HG03159 (cell line): ENCODE measurements at regions not wholly inside any gene's neighbourhood (a gene's known extent, or its start where the extent isn't known, plus 50 kb on each side); places are given as distances from the start of the nearest gene placed in this dataset.
A peak's percentile ranks its signal among the peaks of the same experiment; 100 is the strongest.
"Not testable (repeated sequence)": the region's sequence is repeated elsewhere in the genome, so short reads cannot be mapped to it uniquely, and the experiment has no call there.

Experiments
- ATAC-seq: cut with Tn5 transposase; IDR thresholded peaks from one replicate; pipeline ENCODE4 v1.9.1; 2021; ENCODE audit warnings: mild to moderate bottlenecking, moderate library complexity; ENCODE audit not compliant: unreplicated experiment

DNA sequence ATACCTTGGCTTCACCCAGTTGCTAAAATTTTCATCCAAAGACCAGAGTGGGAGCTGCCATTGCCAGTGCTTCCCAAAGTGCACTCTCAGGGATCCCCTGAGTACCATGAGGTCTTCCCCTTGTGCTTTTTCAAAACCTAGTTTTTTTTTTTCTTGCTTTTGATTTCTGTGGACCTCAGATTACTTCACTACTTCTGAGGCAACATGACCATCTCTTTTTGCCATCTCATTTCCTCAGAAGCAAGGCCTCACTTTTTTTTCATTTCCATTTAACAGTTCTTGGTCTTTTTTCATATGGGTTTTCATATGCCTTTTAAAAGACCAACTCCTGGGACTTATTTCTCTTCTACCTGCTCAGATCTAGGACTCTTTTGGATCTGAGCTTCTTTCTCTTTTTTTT, 64.1 kb upstream of the MMS22L start:
- no peak for ATAC-seq

DNA sequence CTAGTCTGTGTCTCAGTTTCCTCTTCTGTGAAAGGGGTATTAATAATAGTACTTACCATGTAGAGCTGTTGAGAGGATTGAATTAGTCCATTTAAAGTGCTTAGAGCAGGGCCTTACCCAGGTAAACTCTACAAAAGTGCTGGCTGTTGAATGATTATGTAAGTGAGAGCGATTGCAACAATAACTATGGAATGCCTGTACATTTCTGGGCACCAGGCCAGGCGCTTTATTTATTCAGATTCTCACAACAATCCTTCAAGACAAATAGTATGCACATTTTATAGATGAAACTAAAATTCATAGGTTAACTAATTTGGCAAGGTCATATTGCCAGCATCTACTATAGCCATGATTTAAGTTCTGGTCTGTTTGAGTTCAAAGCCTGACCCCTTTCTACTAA, 78.3 kb upstream of the MMS22L start:
- ATAC-seq = no peak

DNA sequence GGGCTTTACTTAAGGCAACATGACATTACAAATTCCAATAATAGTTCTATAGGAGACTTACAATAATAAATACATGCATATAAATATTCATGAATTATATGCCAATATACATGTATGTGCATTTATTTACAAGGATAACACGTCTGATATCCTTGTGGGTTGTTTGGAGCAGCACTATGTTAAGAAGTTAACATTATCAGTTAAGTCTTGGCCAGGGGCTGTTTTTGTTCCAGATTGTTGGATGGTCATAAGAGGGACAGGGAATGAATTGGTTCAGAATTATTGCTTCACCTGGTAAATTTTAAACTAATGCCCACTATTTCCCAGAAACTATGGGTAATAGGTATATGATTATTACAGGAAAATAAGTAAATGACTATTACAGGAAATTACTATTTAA, 81.3 kb upstream of the MMS22L start:
- ATAC-seq = no peak

DNA sequence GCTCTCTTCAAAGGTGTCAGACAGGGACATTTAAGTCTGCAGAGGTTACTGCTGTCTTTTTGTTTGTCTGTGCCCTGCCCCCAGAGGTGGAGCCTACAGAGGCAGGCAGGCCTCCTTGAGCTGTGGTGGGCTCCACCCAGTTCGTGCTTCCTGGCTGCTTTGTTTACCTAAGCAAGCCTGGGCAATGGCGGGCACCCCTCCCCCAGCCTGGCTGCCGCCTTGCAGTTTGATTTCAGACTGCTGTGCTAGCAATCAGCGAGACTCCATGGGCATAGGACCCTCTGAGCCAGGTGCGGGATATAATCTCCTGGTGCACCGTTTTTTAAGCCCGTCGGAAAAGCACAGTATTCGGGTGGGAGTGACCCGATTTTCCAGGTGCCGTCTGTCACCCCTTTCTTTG, 99.1 kb upstream of the MMS22L start:
- not testable (repeated sequence) for ATAC-seq

DNA sequence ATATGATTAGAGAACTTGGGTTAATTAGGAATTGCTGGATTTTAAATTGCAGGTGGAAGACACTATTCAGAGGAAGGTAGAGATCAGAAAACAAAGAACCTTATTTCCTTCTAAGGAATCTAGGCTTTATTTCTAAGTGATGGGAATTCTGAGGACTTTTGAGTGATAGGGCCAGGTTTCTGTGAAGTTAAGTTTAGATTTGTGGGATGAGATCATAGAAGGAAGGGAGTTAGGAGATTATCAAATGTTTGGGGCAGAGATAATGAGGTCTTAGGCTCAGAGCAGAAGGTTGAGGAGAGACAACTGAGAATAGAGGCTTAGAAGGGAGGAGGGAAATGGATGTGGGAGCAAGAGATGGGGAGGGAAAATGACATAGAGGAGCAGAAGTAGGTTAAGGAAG, 109.7 kb upstream of the MMS22L start:
- no peak for ATAC-seq

DNA sequence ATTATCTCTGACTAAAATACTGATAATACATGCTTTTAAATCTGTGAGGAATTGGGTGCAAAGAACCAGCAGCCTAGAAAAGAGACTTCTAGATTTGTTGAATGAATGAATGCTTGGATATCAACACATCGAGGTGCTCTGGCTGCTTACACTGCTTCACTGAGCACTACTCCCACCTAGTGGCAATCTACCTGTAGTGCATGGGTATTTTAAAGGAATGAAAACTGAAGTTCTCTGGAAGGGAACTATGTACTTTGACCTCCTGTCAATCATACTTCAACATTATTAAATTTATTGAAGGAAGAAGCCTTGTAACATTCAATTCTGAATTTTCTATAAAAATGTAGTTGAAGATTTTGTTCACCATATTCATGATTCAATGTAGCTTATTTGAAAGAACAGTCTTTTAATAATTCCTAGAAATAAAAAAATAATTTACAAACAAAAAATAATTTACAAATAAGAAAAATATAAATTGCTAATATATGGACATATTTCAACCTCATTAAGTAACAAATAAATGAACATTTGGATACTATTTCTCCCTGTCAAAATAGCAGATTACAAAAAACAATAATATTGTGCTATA, 111.2 kb upstream of the MMS22L start:
- peak; percentile 95 for ATAC-seq

DNA sequence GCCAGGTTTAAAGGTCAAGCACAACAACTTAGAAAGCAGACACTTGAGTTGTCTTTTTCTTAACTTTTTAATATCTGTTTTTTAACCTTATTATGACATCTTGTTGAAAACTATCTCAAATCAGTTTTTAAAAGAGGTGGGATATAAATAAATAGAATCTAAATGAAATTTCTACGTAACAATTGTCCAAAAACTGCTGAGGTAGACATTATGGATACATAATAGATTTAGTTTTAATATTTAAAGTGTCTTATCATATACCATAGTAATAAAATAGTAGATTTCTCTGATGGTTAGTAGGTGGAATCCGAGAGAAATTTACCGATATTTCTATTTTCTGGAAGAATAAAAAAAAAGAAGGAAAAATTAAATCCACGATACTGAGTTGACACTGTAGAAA, 113.9 kb upstream of the MMS22L start:
- no peak for ATAC-seq

DNA sequence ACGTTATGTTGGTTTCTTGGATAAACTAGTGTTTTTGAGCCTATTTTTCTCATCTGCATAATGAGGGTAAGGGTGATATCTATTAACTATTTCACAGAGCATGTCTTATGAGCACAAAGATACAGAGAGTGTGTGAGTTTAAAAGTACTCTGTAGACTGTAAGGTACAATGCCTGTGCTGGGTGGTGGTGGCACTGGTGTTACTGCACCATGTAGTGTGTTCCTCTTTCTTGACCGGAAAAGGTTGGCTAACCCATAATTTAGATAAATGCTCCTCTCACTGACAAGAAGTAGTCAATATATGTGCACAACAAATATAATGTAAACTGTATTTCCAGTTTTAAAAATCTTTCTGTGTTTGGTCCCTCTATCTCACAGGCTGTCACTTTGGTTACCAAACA, 116.2 kb upstream of the MMS22L start:
- no peak for ATAC-seq

DNA sequence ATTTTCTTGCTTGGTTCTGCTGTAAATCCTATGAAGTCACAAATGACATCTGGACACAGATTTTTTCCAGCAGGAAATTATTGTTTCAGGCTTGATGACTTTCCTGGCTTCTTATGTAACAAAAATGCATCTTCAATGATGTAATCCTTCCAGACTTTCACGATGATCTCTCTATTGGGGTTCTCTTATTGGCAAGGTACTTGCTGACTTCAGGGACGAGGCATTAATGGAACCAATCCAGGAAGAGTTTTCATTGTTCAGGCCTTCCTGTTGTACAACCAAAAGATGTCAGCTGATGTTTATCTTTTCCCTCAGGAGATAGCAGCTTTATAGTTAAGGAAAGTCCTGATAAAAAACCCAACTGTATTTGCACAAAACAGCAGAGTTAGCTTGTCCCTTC, 118.5 kb upstream of the MMS22L start:
- ATAC-seq = no peak

DNA sequence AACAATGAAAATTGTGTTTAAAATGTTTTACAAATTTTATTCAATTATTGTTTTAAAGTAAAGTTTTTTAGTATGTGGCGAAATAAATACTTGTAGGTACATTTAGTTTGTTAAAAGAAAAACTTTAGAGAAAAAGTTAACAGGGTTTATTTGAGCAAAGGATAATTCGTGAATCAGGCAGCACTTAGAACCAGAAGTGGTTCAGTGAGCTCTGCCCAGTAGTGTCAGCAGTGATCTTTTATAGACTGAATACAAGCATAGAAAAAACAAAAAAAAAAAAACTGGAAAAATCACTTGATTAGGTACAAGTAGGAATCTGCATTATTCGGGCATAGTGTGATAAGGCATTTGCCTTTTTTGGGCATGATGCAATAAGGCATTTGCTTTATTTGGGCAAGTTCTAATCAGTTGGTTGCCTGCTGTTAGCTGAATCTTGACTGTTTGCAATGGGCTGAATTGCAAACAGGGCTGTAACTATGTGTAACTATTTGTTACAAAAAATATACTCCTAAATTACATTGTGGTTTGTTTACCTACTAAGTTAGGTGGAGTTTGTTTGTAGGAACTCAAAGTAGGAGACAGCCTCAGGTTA, 122.9 kb upstream of the MMS22L start:
- no peak for ATAC-seq

DNA sequence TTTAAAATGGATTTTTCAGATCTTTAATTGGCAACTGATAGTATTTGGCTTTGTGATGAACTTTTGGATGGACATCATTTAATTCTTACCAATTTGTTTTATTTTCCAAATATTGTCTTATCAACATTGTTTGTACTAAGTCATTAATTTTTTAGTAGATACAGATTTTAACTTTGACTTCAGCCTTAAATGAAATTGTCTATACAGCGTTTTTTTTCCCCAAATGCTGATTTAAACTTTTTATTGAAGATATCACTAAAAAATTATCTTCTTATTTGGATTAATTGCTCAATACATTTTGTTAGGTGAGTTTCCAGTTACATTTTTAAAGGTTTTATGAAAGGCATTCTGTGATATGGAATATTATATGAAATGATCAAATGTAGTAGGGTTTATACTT, 123.6 kb upstream of the MMS22L start:
- no peak for ATAC-seq

DNA sequence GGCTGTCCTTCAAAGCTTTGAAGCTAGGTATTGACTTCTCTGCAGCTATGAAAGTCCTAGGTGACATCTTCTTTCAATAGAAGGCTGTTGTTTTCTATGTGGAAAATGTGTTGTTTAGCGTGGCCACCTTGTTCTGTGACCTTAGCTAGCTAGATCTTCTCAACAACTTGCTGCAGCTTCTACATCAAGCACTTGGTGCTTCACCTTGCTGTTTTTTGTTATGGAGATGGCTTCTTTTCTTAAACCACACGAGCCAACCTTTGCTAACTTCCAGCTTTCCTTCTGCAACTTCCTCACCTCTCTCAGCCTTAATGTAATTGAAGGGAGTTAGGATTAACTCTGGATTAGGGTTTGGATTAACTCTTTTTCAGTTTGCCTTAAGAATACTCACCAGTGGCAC, 128.6 kb upstream of the MMS22L start:
- ATAC-seq = no peak

DNA sequence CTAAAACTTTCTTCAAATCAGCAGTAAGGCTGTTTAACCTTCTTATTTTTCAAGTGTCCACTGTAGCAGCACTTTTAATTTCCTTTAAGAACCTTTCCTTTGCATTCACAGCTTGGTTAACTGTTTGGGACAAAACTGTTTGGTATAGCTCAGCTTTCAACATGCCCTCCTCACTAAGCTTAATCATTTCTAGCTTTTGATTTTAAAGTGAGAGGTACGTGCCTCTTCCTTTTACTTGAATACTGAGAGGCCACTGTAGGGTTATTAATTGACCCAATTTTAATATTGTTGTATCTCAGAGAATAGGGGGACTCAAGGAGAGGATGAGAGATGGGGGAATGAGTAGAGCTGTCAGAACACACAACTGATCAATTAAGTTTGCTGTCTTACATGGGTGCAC, 129.5 kb upstream of the MMS22L start:
- ATAC-seq = no peak

DNA sequence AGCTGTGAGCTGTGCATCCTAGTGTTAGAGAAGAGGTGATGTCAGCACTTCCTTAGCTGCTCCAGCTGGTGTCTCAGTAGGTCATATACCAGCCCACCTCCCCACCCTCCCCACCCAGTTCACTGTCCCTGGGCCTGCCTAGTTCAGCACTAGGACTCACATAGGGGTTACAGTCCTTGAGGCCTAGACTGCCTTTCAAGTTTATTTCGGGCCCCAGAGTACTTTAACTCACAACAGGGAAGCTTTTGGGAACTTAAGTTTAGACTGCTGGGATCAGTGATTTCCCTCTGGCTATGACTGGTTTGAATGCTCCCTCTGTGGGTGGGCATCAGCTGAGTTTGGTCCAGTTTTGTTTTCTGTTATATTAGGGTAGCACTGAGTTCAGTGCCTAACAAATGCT, 139.2 kb upstream of the MMS22L start:
- ATAC-seq = no peak

DNA sequence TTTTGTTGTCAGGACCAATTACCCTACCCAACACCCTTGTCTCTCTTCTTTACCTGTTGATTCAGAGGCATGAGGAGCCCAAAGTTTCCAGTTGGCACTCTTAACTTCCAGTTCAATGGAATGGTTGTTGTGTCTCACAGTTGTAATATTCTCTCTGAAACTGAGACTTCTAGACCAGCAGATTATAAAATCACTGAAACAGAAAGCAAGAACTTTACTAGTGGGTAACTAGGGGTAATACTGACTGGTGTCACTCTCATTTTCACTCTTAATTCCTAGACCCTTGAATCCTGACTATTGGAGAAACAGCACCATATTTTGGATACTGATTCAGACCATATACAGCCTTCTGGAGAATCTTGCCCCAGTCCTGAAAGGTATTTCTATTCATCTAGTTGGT, 140.2 kb upstream of the MMS22L start:
- peak; percentile 58 for ATAC-seq

DNA sequence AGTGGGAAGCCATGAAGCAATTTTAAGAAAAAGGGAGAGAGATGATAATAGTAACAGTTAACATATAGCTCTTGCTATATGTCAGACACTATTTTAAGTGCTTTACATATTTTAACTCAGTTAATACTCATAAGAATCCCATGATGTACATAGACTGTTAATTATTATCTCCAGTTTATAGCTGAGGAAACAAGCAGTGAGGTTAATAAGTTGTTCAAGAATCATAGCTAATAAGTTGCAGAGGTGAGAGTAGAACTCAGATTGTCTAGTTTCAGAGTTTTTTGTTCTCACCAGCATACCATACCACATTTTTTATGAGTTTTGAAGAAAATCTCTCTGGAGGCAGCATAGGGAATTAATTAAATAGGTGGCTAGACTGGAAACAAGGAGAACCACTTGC, 144.6 kb upstream of the MMS22L start:
- peak; percentile 79 for ATAC-seq

DNA sequence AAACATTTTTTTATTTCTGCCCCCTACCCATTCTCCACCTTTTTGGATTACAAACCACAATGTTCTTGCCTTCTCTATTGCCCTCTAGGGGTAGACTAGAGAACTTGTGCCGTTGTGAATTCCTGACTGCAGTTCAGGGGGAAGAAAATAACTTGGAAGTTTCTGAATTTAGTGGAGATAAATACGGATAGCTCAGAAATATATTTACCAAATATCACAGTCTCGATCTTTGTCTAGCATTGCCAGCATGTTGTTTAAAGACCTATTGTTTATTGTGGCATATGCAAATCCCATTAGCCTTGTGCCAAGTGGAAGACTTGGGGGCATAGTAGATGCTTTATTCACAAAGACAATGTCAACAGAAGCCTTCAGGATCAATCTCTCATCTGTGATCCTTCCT, 154.1 kb upstream of the MMS22L start:
- ATAC-seq = no peak

DNA sequence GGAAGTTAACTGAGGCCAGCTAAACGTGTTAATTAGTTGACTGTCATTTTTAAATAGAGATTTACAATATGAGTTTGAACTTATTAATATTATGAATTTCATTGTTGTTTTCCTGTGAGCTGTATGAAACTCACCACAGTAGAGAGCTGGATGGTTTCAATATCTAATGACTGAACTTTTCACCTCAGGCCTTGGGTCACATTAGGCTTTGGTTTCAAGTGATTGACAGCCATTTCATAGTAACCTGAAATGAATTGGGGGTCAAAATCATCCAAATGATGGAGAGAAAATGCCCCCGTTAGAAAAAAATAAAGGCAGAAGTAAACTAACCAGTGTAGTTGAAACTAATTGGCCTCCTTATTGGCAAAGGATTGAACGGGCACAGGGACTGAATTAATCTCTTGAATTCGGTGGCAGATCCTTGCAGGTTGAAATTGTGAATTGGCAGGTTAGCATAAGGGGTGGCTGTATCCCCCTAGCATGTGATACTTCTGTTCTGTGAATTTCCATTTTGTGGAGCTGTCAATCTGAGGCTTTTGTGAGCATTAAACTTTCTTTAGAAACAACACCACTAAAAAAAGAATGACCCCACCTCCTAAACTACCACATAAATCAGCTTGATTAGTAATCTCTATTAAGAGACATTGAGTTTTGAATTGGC, 155.1 kb upstream of the MMS22L start:
- ATAC-seq = peak; percentile 77

DNA sequence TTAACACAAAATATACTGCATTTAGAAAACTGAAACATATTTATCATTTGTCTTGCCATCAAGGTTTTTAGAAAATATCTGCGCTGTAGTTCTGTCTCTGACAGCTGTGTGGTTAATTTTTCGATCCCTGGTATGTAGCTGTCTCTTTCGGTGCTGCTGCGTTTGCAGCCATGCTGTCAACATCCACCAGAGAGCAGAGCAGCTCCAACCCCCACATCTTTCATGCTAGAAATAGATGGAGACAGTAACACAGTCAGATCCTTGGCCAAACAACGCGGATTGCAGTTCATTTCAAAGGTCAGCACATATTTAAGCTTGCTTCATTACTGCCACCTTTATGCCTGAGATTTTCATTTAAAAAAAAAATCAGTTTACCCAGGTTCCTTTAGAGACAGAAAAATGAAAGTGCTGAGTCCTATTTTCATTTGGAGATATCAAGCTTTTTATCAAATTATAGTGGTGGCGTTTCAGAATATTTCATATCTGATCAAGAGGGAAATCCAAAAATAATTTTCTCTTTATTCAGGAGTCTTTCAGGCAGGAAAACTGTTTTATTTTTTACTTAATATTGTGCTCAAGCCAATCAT, 157.7 kb upstream of the MMS22L start:
- ATAC-seq = peak; percentile 49

DNA sequence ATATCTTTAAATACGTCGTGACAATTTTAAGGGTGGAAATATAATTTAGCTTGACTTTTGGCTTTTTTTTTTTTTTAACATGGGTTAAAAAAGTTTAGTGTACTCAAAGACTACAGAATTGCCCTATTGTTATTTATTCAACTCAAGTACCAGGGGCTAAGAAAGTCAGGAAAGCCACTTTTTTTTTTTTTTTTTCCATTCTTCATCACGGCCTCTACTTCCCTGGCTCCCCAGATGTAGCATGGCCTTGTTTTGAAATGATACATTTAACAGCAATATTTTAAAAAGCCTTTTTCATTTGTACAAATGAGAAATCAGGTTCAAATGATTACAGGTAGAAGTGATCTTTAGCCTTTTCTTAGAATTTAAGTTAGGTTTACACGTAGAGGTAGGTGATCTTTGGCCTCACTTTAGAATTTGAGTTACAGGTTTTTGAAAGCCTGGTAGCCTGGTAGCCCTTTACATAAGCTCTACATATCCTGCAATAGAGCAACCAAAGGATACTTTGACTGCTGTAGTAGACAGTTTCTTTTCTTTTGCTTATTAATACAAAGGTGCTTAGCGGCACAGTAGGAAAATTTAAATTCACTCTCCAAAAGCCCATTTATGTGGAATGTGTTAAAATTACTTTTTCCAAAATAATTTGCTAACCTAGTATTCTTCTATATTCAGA, 160.5 kb upstream of the MMS22L start:
- no peak for ATAC-seq

DNA sequence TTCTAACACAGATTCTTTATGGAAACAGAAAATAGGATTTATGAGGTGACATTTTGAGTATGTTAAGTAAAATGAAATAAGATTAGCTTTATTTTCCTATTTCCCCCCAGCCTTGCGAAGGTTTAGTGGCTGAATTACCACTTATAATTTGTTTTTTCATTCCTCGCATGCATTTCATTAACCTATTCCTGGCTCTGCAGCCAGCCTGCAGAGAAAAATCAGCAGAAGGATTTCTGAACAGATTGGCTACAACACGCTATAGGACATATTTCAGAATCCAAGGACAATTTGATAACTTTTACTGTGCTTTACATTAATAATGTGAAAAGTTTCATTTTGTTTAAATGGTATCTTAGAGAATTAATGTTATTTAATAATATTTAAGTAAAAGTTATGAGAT, 162.4 kb upstream of the MMS22L start:
- no peak for ATAC-seq

DNA sequence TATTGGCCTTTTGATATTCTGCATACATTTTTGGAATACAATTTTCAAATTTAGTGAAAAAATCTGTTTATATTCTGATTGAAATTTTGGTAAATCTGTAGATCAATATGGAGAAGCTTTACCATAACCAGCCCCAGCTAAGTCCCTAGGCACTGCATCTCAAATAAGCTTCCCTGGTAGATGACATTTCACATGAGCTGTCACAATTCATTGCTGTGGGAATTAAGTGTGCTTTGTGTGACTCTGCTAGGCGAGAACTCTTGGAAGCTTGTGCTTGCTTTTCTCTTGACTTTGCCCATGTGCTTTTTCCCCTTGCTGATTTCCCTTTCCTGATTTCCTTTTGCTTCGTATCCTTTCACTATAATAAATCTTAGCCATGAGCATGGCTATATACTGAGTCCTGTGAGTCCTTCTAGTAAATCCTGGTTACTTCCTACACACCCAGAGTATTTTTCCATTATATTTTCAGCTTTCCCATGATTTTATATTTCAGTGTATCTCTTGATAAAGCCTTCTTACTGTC, 166.5 kb upstream of the MMS22L start:
- no peak for ATAC-seq
